PC-9 (cell line): ENCODE measurements at regions not wholly inside any gene's neighbourhood (a gene's known extent, or its start where the extent isn't known, plus 50 kb on each side); places are given as distances from the start of the nearest gene placed in this dataset.
"Not testable (repeated sequence)": the region's sequence is repeated elsewhere in the genome, so short reads cannot be mapped to it uniquely, and the experiment has no call there.

Experiments
- BruUV-seq: library from RNA; stranded (reverse); fragments of 400-500 nt; replicated peaks from 2 replicates; lab custom pipeline; 2021; lab: Mats Ljungman, UMichigan
- CTCF ChIA-PET: fragments of 300-600 bp; sonication (Branson Sonifier 250); formaldehyde crosslinking; loops from one replicate; lab custom pipeline; 2022; ENCODE audit warnings: antibody characterized with exemption; lab: Charles Lee
- POLR2A ChIA-PET: fragments of 300-600 bp; sonication (Branson Sonifier 250); formaldehyde crosslinking; loops from one replicate; lab custom pipeline; 2022; ENCODE audit warnings: antibody characterized with exemption; ENCODE audit not compliant: unreplicated experiment; lab: Charles Lee
- DNase-seq, 2 experiments: peaks; one replicate each; pipeline versions ENCODE4 v3.0.0 to v3.0.0-alpha.2; 2015 to 2022; ENCODE audit warnings: mixed read lengths in 1 of 2
- H2AFZ ChIP-seq: fragments of 200-600 bp; sonication (generic); 2 replicates; pipeline ENCODE4 v1.8.1; 2017; ENCODE audit warnings: antibody characterized with exemption
- H3F3A ChIP-seq: fragments of 200-600 bp; sonication (generic); 2 replicates; pipeline ENCODE4 v1.8.1; 2017; ENCODE audit warnings: antibody characterized with exemption, mild to moderate bottlenecking, low read depth; ENCODE audit not compliant: insufficient read depth
- H3K27ac ChIP-seq: fragments of 200-600 bp; sonication (generic); 2 replicates; pipeline ENCODE4 v1.6.1; 2016; ENCODE audit warnings: mixed run types
- H3K27me3 ChIP-seq: fragments of 200-600 bp; sonication (generic); 2 replicates; pipeline ENCODE4 v1.6.1; 2016; ENCODE audit warnings: low read depth, mixed run types; ENCODE audit not compliant: insufficient read depth
- H3K36me3 ChIP-seq: fragments of 200-600 bp; sonication (generic); 2 replicates; pipeline ENCODE4 v1.6.1; 2016; ENCODE audit warnings: low read depth, mixed run types
- H3K4me1 ChIP-seq: fragments of 200-600 bp; sonication (generic); replicated peaks from 2 replicates; pipeline ENCODE4 v1.6.1; 2016; ENCODE audit warnings: mixed run types; ENCODE audit not compliant: insufficient read depth
- H3K4me2 ChIP-seq: fragments of 200-600 bp; sonication (generic); 2 replicates; pipeline ENCODE4 v1.6.1; 2017; ENCODE audit warnings: mixed run types
- H3K4me3 ChIP-seq: fragments of 200-600 bp; sonication (generic); 2 replicates; pipeline ENCODE4 v1.6.1; 2016; ENCODE audit warnings: mixed run types
- H3K79me2 ChIP-seq: fragments of 200-600 bp; sonication (generic); 2 replicates; pipeline ENCODE4 v1.6.1; 2017; ENCODE audit warnings: low read depth, mixed run types
- H3K9me2 ChIP-seq: fragments of 200-600 bp; sonication (generic); 2 replicates; pipeline ENCODE4 v1.8.1; 2017; ENCODE audit warnings: mild to moderate bottlenecking; ENCODE audit not compliant: insufficient read depth
- H3K9me3 ChIP-seq: fragments of 200-600 bp; sonication (generic); 2 replicates; pipeline ENCODE4 v1.8.1; 2016; ENCODE audit warnings: low read depth; ENCODE audit not compliant: insufficient read depth
- H4K20me1 ChIP-seq: fragments of 200-600 bp; sonication (generic); 2 replicates; pipeline ENCODE4 v1.8.1; 2017; ENCODE audit not compliant: insufficient read depth
- EZH2 ChIP-seq: fragments of 200-600 bp; sonication (generic); IDR thresholded peaks from 2 replicates; pipeline ENCODE4 v1.8.0; 2017; ENCODE audit warnings: antibody characterized with exemption, low read depth
- intact Hi-C: fragments of 100-400 bp; cut with micrococcal nuclease; formaldehyde crosslinking; loops from one replicate; pipeline ENCODE4 v1.10.0; 2022; ENCODE audit not compliant: unreplicated experiment
- TF ChIP-seq, protein P1 (sequence below): fragments of 200-600 bp; sonication (generic); conservative IDR thresholded peaks from 2 replicates; pipeline ENCODE4 v1.6.1; 2017; ENCODE audit warnings: mixed run types, antibody characterized with exemption, mild to moderate bottlenecking, moderate library complexity

DNA sequence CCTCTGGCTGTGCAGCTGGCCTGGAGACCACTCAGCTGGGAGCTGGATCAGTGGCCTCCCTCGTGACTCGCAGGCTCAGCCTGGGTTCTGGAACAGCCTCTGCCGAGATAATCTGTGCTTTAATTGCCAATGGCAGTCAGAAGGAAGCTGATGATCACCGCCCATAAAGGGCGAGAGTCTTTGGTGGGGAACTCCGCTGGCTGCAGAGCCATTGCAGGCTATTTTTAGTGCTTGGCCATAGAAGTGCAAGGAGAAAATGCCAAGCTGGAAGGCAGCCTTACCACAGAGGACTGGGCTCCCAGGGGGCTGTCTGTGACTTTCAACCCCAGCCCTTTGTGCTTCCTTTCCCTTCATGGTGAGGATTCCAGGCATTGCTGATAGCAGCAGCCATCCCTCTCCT lies 62.2 kb upstream of the TENM4 start:
- Histone ChIP-seq H3K4me1 (no peaks in the 10 kb centered on the region), H2AFZ (no peak overlapping the region), H3F3A (no peaks in the 10 kb centered on the region), H3K4me2 (no peak overlapping the region), H3K27me3 (peaks cover 82% of the 10 kb centered on the region), H3K79me2 (no peaks in the 10 kb centered on the region), H3K27ac (no peak overlapping the region), H4K20me1 (no peaks in the 10 kb centered on the region), H3K9me3 (no peaks in the 10 kb centered on the region), H3K9me2 (no peaks in the 10 kb centered on the region), H3K36me3 (no peaks in the 10 kb centered on the region), H3K4me3 (no peak overlapping the region)
- intact Hi-C loops: no loop called here
- TF ChIP-seq EZH2: no peak
- TF ChIP-seq, protein P1, sequence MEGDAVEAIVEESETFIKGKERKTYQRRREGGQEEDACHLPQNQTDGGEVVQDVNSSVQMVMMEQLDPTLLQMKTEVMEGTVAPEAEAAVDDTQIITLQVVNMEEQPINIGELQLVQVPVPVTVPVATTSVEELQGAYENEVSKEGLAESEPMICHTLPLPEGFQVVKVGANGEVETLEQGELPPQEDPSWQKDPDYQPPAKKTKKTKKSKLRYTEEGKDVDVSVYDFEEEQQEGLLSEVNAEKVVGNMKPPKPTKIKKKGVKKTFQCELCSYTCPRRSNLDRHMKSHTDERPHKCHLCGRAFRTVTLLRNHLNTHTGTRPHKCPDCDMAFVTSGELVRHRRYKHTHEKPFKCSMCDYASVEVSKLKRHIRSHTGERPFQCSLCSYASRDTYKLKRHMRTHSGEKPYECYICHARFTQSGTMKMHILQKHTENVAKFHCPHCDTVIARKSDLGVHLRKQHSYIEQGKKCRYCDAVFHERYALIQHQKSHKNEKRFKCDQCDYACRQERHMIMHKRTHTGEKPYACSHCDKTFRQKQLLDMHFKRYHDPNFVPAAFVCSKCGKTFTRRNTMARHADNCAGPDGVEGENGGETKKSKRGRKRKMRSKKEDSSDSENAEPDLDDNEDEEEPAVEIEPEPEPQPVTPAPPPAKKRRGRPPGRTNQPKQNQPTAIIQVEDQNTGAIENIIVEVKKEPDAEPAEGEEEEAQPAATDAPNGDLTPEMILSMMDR: no peak
- POLR2A ChIA-PET: no interaction called here
- BruUV-seq: no TSS peak
- CTCF ChIA-PET: no interaction called here
- no peak for DNase-seq

DNA sequence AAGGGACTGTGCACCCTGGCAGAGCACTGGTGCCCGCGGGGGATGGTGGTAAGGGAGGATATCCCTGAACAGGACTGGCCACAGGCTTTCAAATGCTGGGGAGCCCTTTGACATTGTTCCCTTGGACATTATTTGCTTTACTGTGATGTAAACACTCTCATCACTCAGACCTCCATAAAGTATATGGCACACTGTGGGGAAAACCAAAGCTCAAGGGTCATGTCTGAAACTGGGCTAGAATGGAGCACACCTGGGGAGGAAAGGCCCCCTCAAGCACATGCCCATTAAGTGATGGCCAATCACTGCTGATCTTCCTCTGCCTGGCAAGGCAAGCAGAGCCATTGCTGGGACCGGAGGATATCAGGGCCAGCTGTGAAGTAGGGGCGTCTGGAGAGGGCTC lies 60.9 kb upstream of the TENM4 start:
- no peaks in the 10 kb centered on the region for H3K79me2 ChIP-seq
- no peaks in the 10 kb centered on the region for H3K9me3 ChIP-seq
- no peak overlapping the region for H2AFZ ChIP-seq
- no peak overlapping the region for H3K4me2 ChIP-seq
- POLR2A ChIA-PET: no interaction called here
- CTCF ChIA-PET: no interaction called here
- H3K4me1 ChIP-seq: no peaks in the 10 kb centered on the region
- BruUV-seq: no TSS peak
- TF ChIP-seq EZH2: no peak
- TF ChIP-seq, protein P1: no peak
- no peak for DNase-seq
- intact Hi-C loops: no loop called here
- H3K36me3 ChIP-seq: no peaks in the 10 kb centered on the region
- H3F3A ChIP-seq: no peaks in the 10 kb centered on the region
- H3K27ac ChIP-seq: no peak overlapping the region
- H4K20me1 ChIP-seq: no peaks in the 10 kb centered on the region
- no peak overlapping the region for H3K4me3 ChIP-seq
- peaks cover 76% of the 10 kb centered on the region for H3K27me3 ChIP-seq
- no peaks in the 10 kb centered on the region for H3K9me2 ChIP-seq

DNA sequence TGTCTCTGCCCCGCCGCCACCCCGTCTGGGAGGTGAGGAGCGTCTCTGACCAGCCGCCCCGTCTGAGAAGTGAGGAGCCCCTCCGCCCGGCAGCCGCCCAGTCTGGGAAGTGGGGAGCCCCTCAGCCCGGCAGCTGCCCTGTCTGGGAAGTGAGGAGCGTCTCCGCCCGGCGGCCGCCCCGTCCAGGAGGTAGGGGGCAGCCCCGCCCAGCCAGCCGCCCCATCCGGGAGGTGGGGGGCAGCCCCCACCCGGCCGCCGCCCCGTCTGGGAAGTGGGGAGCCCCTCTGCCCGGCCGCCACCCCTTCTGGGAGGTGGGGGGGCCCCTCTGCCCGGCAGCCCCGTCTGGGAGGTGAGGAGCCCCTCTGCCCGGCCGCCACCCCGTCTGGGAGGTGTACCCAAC lies 59.1 kb upstream of the TENM4 start:
- intact Hi-C loops: not testable (repeated sequence)

DNA sequence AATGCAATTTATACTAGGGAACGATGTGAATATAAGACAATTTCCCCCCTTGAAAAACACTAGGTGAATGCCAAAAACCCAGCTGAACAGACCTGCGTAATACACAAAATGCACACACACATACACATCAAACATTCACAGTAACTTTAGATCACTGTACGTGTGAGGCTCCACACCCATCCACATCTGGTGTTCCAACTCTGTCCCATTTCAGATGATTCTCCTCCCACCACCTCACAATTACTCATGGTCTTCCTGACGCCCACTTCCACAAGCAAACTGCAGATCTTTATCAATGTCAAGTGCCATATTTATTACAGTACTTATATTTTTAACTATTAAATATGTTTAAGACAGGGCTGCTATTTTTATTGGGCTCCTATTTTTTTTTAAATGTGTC lies 57.8 kb upstream of the TENM4 start:
- Histone ChIP-seq H3K9me2 (no peaks in the 10 kb centered on the region), H3K27me3 (peaks cover 73% of the 10 kb centered on the region), H3K79me2 (no peaks in the 10 kb centered on the region), H2AFZ (no peak overlapping the region), H3K4me3 (no peak overlapping the region), H3K4me1 (no peaks in the 10 kb centered on the region), H3K27ac (no peak overlapping the region), H4K20me1 (no peaks in the 10 kb centered on the region), H3K36me3 (no peaks in the 10 kb centered on the region), H3K9me3 (no peaks in the 10 kb centered on the region), H3K4me2 (no peak overlapping the region), H3F3A (no peaks in the 10 kb centered on the region)
- CTCF ChIA-PET: no interaction called here
- POLR2A ChIA-PET: no interaction called here
- DNase-seq: no peak
- BruUV-seq: no TSS peak
- intact Hi-C loops: no loop called here
- TF ChIP-seq, protein P1: no peak
- no peak for TF ChIP-seq EZH2

More for the DNA sequence above, 59.1 kb upstream of the TENM4 start:
- H3K4me2 ChIP-seq, H3K4me3 ChIP-seq, BruUV-seq, H3K36me3 ChIP-seq, H3F3A ChIP-seq, H3K4me1 ChIP-seq, H3K9me2 ChIP-seq, H3K27ac ChIP-seq, H3K79me2 ChIP-seq, POLR2A ChIA-PET, H3K9me3 ChIP-seq, H4K20me1 ChIP-seq, CTCF ChIA-PET, H2AFZ ChIP-seq, DNase-seq: not testable (repeated sequence)
- H3K27me3 ChIP-seq: peaks cover 72% of the 10 kb centered on the region
